Liver (tissue), 3 donors: ENCODE measurements at regions not wholly inside any gene's neighbourhood (a gene's known extent, or its start where the extent isn't known, plus 50 kb on each side); places are given as distances from the start of the nearest gene placed in this dataset.

ENCODE experiments used
- ATF3 ChIP-seq: IDR thresholded peaks from 2 replicates; pipeline ENCODE4 v1.6.1; 2016; ENCODE audit warnings: antibody characterized with exemption
- CTCF ChIP-seq: fragments of 150-350 bp; IDR thresholded peaks from 2 replicates; pipeline ENCODE4 v1.5.1; 2017; ENCODE audit warnings: improper control_type of control experiment, low read depth, low read length; ENCODE audit not compliant: missing input control
- EGR1 ChIP-seq, 2 donors: IDR thresholded peaks; 2 replicates each; pipeline ENCODE4 v1.6.1; 2016 to 2018; ENCODE audit warnings: antibody characterized with exemption in 2 of 2, low read depth in 2 of 2
- MAX ChIP-seq: IDR thresholded peaks from 2 replicates; pipeline ENCODE4 v1.6.1; 2016; ENCODE audit warnings: antibody characterized with exemption
- REST ChIP-seq: IDR thresholded peaks from 2 replicates; pipeline ENCODE4 v1.6.1; 2016; ENCODE audit warnings: antibody characterized with exemption, mild to moderate bottlenecking
- TAF1 ChIP-seq: conservative IDR thresholded peaks from 2 replicates; pipeline ENCODE4 v1.6.1; 2016; ENCODE audit warnings: antibody characterized with exemption, mild to moderate bottlenecking
- YY1 ChIP-seq: IDR thresholded peaks from 2 replicates; pipeline ENCODE4 v1.6.1; 2016; ENCODE audit warnings: antibody characterized with exemption, mild to moderate bottlenecking
- donor health status: healthy.
- donor health status: healthy.

- TF ChIP-seq MAX (no peak), CTCF (no peak), EGR1 (IDR thresholded peaks at IDR 0.05; ENCODE audit: low read depth in 2 of 2) (no peak), YY1 (no peak), ATF3 (no peak), TAF1 (no peak), REST (no peak)
Observed at GRCh38 chr2:181772777-181773176, 92.5 kb upstream of the NEUROD1 start.
